Ishikawa (cell line): ENCODE measurements at regions not wholly inside any gene's neighbourhood (a gene's known extent, or its start where the extent isn't known, plus 50 kb on each side); places are given as distances from the start of the nearest gene placed in this dataset.

Experiments used
- CEBPB ChIP-seq: IDR thresholded peaks from 2 replicates; pipeline ENCODE4 v1.6.1; 2012
- CREB1 ChIP-seq: IDR thresholded peaks from 2 replicates; pipeline ENCODE4 v1.6.1; 2012; ENCODE audit warnings: low read depth
- EGR1 ChIP-seq: IDR thresholded peaks from 2 replicates; pipeline ENCODE4 v1.6.1; 2012
- EP300 ChIP-seq: IDR thresholded peaks from 2 replicates; pipeline ENCODE4 v1.6.1; 2012; ENCODE audit warnings: borderline replicate concordance
- FOXM1 ChIP-seq: IDR thresholded peaks from 2 replicates; pipeline ENCODE4 v1.6.1; 2012; ENCODE audit warnings: low read depth, borderline replicate concordance
- MAX ChIP-seq: IDR thresholded peaks from 2 replicates; pipeline ENCODE4 v1.6.1; 2012
- NFIC ChIP-seq: IDR thresholded peaks from 2 replicates; pipeline ENCODE4 v1.6.1; 2012
- RAD21 ChIP-seq: IDR thresholded peaks from 2 replicates; pipeline ENCODE4 v1.6.1; 2012; ENCODE audit warnings: low read depth
- REST ChIP-seq: IDR thresholded peaks from 2 replicates; pipeline ENCODE4 v1.6.1; 2012; ENCODE audit warnings: low read depth, mild to moderate bottlenecking
- TAF1 ChIP-seq: IDR thresholded peaks from 2 replicates; pipeline ENCODE4 v1.6.1; 2012; ENCODE audit warnings: low read depth, mild to moderate bottlenecking
- TCF12 ChIP-seq: IDR thresholded peaks from 2 replicates; pipeline ENCODE4 v1.6.1; 2012; ENCODE audit warnings: low read depth
- TEAD4 ChIP-seq: IDR thresholded peaks from 2 replicates; pipeline ENCODE4 v1.6.1; 2012
- USF1 ChIP-seq: IDR thresholded peaks from 2 replicates; pipeline ENCODE4 v1.6.1; 2012
- YY1 ChIP-seq: IDR thresholded peaks from 2 replicates; pipeline ENCODE4 v1.6.1; 2012; ENCODE audit warnings: low read depth
- ZBTB7A ChIP-seq: IDR thresholded peaks from 2 replicates; pipeline ENCODE4 v1.6.1; 2012; ENCODE audit warnings: low read depth

DNA sequence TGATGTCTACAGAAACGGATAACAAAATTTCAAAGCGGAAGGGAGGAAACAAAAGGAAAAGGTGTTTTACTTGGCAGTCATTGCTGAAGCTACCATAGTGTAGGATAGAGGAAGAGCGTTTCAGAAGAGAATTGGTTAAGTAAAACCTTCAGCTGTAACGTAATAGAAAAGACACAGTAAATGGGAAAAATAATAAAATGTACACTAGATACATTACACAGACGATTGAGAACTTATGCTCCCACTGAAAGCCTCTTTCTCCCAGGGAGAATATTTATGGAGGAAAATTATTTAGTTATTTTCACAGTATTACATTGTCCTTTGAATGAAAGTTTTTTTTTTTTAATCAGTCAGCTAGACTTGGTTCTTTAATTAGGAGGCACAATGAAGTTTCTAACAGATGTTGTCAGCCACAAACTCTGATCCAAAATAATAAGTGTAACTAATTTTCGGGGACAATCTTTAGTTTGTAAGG is 90.7 kb upstream of the PRDM1 start:
- TF ChIP-seq RAD21 (no peak), CEBPB (no peak), ZBTB7A (no peak)

DNA sequence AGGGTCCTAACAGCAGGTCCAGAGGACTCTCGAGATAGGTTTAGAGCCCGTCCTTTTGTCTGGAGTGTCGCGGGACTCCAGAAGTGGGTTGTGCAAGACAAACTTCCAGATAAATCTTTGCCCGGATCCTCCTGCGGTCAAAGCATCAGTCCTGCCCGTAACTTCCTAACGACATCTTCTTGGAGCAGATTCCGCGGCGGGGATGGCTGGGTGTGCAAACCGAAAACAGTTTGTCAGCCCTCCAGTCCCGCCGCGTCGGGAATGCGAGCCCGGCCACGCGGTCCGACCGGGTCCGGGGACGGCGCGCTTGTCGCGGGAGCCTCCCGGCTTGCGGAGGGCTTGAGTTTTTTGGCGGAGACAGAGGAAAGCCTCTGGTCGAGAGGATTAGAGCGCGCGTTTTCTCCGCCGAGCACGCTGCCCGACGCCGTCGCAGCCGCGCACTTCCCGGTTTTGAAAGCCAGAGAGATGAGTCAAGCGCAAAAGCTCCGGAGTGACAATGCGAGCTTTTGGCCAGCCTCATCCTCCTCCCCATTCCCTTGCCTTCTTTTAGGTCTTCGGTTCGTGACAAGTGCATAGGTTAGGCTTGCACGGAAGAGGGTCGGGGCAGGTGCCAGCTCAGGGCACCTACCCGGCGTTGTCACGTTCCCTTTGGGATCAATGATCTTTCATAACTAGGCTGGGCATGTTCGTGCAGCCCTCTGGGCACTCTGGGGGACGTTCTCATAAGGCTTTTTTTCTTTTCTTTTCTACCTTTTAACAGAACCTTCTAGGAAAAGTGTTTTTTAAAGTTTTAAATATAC is 91.3 kb upstream of the PRDM1 start:
- TF ChIP-seq REST (no peak), TCF12 (no peak), FOXM1 (no peak), MAX (no peak), RAD21 (no peak), TEAD4 (no peak), CREB1 (no peak), NFIC (no peak), TAF1 (no peak), CEBPB (no peak), EP300 (no peak), USF1 (no peak), ZBTB7A (no peak), YY1 (no peak), EGR1 (no peak)

- TF ChIP-seq ZBTB7A, result no peak
- TF ChIP-seq EP300, result no peak
- no peak for TF ChIP-seq USF1
- no peak for TF ChIP-seq REST
- no peak for TF ChIP-seq MAX
- TF ChIP-seq EGR1, result no peak
- no peak for TF ChIP-seq NFIC
- no peak for TF ChIP-seq YY1
- no peak for TF ChIP-seq CEBPB
Observed at GRCh38 chr6:105994118-105994590, 92.0 kb upstream of the PRDM1 start.

GRCh38 chr6:105993341-105994117 is 92.6 kb upstream of the PRDM1 start:
- TF ChIP-seq REST, result no peak
- TF ChIP-seq TAF1, result no peak
- TF ChIP-seq YY1, result no peak
- TF ChIP-seq CREB1, result no peak
